C4-2B (cell line): ENCODE measurements at regions not wholly inside any gene's neighbourhood (a gene's known extent, or its start where the extent isn't known, plus 50 kb on each side); places are given as distances from the start of the nearest gene placed in this dataset.

Experiments
- ZFX ChIP-seq: fragments of 450-650 bp; IDR thresholded peaks from 2 replicates; pipeline ENCODE4 v1.6.1; 2017
- TF ChIP-seq, protein P1 (sequence below): fragments of 450-650 bp; conservative IDR thresholded peaks from 2 replicates; pipeline ENCODE4 v1.5.1; 2017; ENCODE audit warnings: mild to moderate bottlenecking

- TF ChIP-seq, protein P1, sequence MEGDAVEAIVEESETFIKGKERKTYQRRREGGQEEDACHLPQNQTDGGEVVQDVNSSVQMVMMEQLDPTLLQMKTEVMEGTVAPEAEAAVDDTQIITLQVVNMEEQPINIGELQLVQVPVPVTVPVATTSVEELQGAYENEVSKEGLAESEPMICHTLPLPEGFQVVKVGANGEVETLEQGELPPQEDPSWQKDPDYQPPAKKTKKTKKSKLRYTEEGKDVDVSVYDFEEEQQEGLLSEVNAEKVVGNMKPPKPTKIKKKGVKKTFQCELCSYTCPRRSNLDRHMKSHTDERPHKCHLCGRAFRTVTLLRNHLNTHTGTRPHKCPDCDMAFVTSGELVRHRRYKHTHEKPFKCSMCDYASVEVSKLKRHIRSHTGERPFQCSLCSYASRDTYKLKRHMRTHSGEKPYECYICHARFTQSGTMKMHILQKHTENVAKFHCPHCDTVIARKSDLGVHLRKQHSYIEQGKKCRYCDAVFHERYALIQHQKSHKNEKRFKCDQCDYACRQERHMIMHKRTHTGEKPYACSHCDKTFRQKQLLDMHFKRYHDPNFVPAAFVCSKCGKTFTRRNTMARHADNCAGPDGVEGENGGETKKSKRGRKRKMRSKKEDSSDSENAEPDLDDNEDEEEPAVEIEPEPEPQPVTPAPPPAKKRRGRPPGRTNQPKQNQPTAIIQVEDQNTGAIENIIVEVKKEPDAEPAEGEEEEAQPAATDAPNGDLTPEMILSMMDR = no peak
- no peak for TF ChIP-seq ZFX
Measured at GRCh38 chr3:22714749-22715148, 488.4 kb upstream of the UBE2E2 start.
